Neuronal stem cell (in vitro differentiated cells): ENCODE measurements at regions not wholly inside any gene's neighbourhood (a gene's known extent, or its start where the extent isn't known, plus 50 kb on each side); places are given as distances from the start of the nearest gene placed in this dataset.

Source experiments
- DNase-seq: peaks from one replicate; pipeline ENCODE4 v3.0.0-alpha.2; 2013; ENCODE audit warnings: low spot score
- H2AFZ ChIP-seq: one replicate; pipeline ENCODE4 v1.6.1; 2013; ENCODE audit warnings: mild to moderate bottlenecking, low read length, inconsistent platforms
- H2AK5ac ChIP-seq: 2 replicates; pipeline ENCODE4 v1.6.1; 2013; ENCODE audit warnings: low read depth, mild to moderate bottlenecking, inconsistent platforms, low read length, moderate library complexity, mixed read lengths
- H2BK120ac ChIP-seq: 2 replicates; pipeline ENCODE4 v1.6.1; 2013; ENCODE audit warnings: low read depth, mild to moderate bottlenecking, inconsistent platforms, low read length, moderate library complexity, mixed read lengths
- H2BK12ac ChIP-seq: one replicate; pipeline ENCODE4 v1.6.1; 2013; ENCODE audit warnings: low read length, inconsistent platforms
- H2BK15ac ChIP-seq: 2 replicates; pipeline ENCODE4 v1.6.1; 2013; ENCODE audit warnings: mild to moderate bottlenecking, low read length, inconsistent platforms, mixed read lengths
- H2BK5ac ChIP-seq: one replicate; pipeline ENCODE4 v1.6.1; 2013; ENCODE audit warnings: inconsistent platforms, mild to moderate bottlenecking, low read length, moderate library complexity
- H3K14ac ChIP-seq: one replicate; pipeline ENCODE4 v1.6.1; 2013; ENCODE audit warnings: low read length, inconsistent platforms
- H3K18ac ChIP-seq: 2 replicates; pipeline ENCODE4 v1.6.1; 2013; ENCODE audit warnings: low read length, inconsistent platforms
- H3K23ac ChIP-seq: 2 replicates; pipeline ENCODE4 v1.6.1; 2013; ENCODE audit warnings: low read depth, mild to moderate bottlenecking, mixed read lengths, low read length, inconsistent platforms; ENCODE audit not compliant: poor library complexity
- H3K27ac ChIP-seq: replicated peaks from 3 replicates; pipeline ENCODE4 v1.5.1; 2013; ENCODE audit warnings: low read length, inconsistent platforms
- H3K27me3 ChIP-seq, 3 experiments: 2 replicates each; pipeline ENCODE4 v1.6.1; 2013; ENCODE audit warnings: low read length in 3 of 3, mild to moderate bottlenecking in 2 of 3, inconsistent platforms in 1 of 3, low read depth in 1 of 3, mixed read lengths in 1 of 3, moderate library complexity in 1 of 3; ENCODE audit not compliant: control insufficient read depth in 3 of 3, insufficient read depth in 3 of 3
- H3K36me3 ChIP-seq, 2 donors: replicated peaks in 1 of 2; 2 replicates each; pipeline ENCODE4 v1.6.1; 2013; ENCODE audit warnings: low read length in 2 of 2; ENCODE audit not compliant: control insufficient read depth in 2 of 2, insufficient read depth in 2 of 2
- H3K4ac ChIP-seq: 2 replicates; pipeline ENCODE4 v1.6.1; 2013; ENCODE audit warnings: inconsistent platforms, mild to moderate bottlenecking, low read length, moderate library complexity
- H3K4me1 ChIP-seq, 2 donors: 1 replicate in 1 of 2; 2 replicates in 1 of 2; pipeline ENCODE4 v1.6.1; 2013; ENCODE audit warnings: low read length in 2 of 2, low read depth in 1 of 2; ENCODE audit not compliant: control insufficient read depth in 2 of 2, insufficient read depth in 1 of 2
- H3K4me2 ChIP-seq: one replicate; pipeline ENCODE4 v1.6.1; 2013; ENCODE audit warnings: mild to moderate bottlenecking, low read length, inconsistent platforms; ENCODE audit not compliant: insufficient read depth, poor library complexity, severe bottlenecking
- H3K4me3 ChIP-seq, 2 donors: 2 replicates each; pipeline ENCODE4 v1.5.1; 2013; ENCODE audit warnings: low read length in 2 of 2, mild to moderate bottlenecking in 2 of 2, inconsistent platforms in 1 of 2, moderate library complexity in 1 of 2
- H3K79me1 ChIP-seq: one replicate; pipeline ENCODE4 v1.6.1; 2013; ENCODE audit warnings: low read depth, mild to moderate bottlenecking, inconsistent platforms, low read length, moderate library complexity
- H3K9ac ChIP-seq: one replicate; pipeline ENCODE4 v1.6.1; 2013; ENCODE audit warnings: mild to moderate bottlenecking, low read depth, low read length, inconsistent platforms; ENCODE audit not compliant: poor library complexity
- H3K9me3 ChIP-seq, 2 donors: replicated peaks in 1 of 2; 2 replicates each; pipeline versions ENCODE3 to v1.6.1; 2013; ENCODE audit warnings: low read length in 2 of 2, mild to moderate bottlenecking in 2 of 2, inconsistent platforms in 1 of 2, low read depth in 1 of 2, mixed read lengths in 1 of 2, moderate library complexity in 1 of 2; ENCODE audit not compliant: control insufficient read depth in 2 of 2, insufficient read depth in 1 of 2
- H4K8ac ChIP-seq: one replicate; pipeline ENCODE4 v1.6.1; 2013; ENCODE audit warnings: low read depth, mild to moderate bottlenecking, inconsistent platforms, low read length, moderate library complexity
- H4K91ac ChIP-seq: one replicate; pipeline ENCODE4 v1.6.1; 2013; ENCODE audit warnings: low read length, low read depth, mild to moderate bottlenecking, inconsistent platforms; ENCODE audit not compliant: poor library complexity
- WGBS, 2 donors: extraction: QIAGEN DNeasy Blood & Tissue Kit; methylation state at CpG; one replicate each; pipeline ENCODE4 v1.1.7; 2013; ENCODE audit warnings: missing lambda C conversion rate in 2 of 2, mixed read lengths in 1 of 2; ENCODE audit not compliant: insufficient read length in 2 of 2, insufficient replicate concordance in 1 of 2; ENCODE audit errors: extremely low coverage in 2 of 2; 5-methylcytosine and 5-hydroxymethylcytosine counted together

- H3K27me3 ChIP-seq: peaks cover 0 to 40% (median 0%) of the 10 kb centered on the region in 3 experiments
- no peak overlapping the region for H3K4ac ChIP-seq
- H3K79me1 ChIP-seq: no peaks in the 10 kb centered on the region
- no peak overlapping the region for H3K9ac ChIP-seq
- H3K14ac ChIP-seq: no peak overlapping the region
- H3K27ac ChIP-seq: no peak overlapping the region
- H2BK12ac ChIP-seq: no peak overlapping the region
- no peak overlapping the region for H4K91ac ChIP-seq
- H4K8ac ChIP-seq: no peak overlapping the region
- no peak overlapping the region for H3K4me3 ChIP-seq
- H3K18ac ChIP-seq: no peak overlapping the region
- no peak overlapping the region for H2BK15ac ChIP-seq
- no peak overlapping the region for H2AFZ ChIP-seq
- no peaks in the 10 kb centered on the region for H3K9me3 ChIP-seq
- peak overlapping the region; percentile 41 for H2AK5ac ChIP-seq
- H2BK5ac ChIP-seq: no peak overlapping the region
- no peaks in the 10 kb centered on the region for H3K36me3 ChIP-seq
- no CpG with 5 or more reads among the region's 5 CpGs for WGBS, 2 donors
- no peak overlapping the region for H3K23ac ChIP-seq
- DNase-seq: no peak
- no peak overlapping the region for H2BK120ac ChIP-seq
- no peak overlapping the region for H3K4me2 ChIP-seq
- H3K4me1 ChIP-seq: peaks cover 15% of the 10 kb centered on the region in 2 donors
These were observed 100.2 kb upstream of the CASZ1 start for GRCh38 chr1:10896673-10897072.

GRCh38 chr1:10897321-10897980 is 101.0 kb upstream of the CASZ1 start:
- Histone ChIP-seq H3K14ac (no peak overlapping the region), H3K79me1 (no peaks in the 10 kb centered on the region), H3K4me2 (no peak overlapping the region), H2AFZ (no peak overlapping the region), H2AK5ac (peak overlapping the region; percentile 98), H3K27me3 (peaks cover 0 to 47% (median 0%) of the 10 kb centered on the region in 3 experiments), H3K4me3 (no peak overlapping the region), H2BK15ac (peak overlapping the region; percentile 93), H3K9ac (peak overlapping the region; percentile 47), H4K8ac (no peak overlapping the region), H3K9me3 (no peaks in the 10 kb centered on the region), H2BK120ac (no peak overlapping the region), H3K18ac (no peak overlapping the region), H3K23ac (no peak overlapping the region), H2BK12ac (no peak overlapping the region), H3K27ac (no peak overlapping the region), H4K91ac (no peak overlapping the region), H3K4ac (no peak overlapping the region), H2BK5ac (peak overlapping the region; percentile 19), H3K36me3 (no peaks in the 10 kb centered on the region), H3K4me1 (peaks cover 19% of the 10 kb centered on the region in 2 donors)
- no CpG with 5 or more reads among the region's 13 CpGs for WGBS, 2 donors
- no peak for DNase-seq

GRCh38 chr1:10897981-10898728 is 101.7 kb upstream of the CASZ1 start:
- H3K4ac ChIP-seq: no peak overlapping the region
- H2AK5ac ChIP-seq: peak overlapping the region; percentile 98
- H4K8ac ChIP-seq: no peak overlapping the region
- no peak overlapping the region for H3K4me2 ChIP-seq
- H3K36me3 ChIP-seq: no peaks in the 10 kb centered on the region
- peaks cover 0 to 51% (median 0%) of the 10 kb centered on the region in 3 experiments for H3K27me3 ChIP-seq
- no peak overlapping the region for H3K14ac ChIP-seq
- no peaks in the 10 kb centered on the region for H3K9me3 ChIP-seq
- peak overlapping the region; percentile 35 for H3K23ac ChIP-seq
- peak overlapping the region; percentile 77 for H3K18ac ChIP-seq
- no peak overlapping the region for H2BK5ac ChIP-seq
- no peak overlapping the region for H4K91ac ChIP-seq
- H2BK12ac ChIP-seq: peak overlapping the region; percentile 63
- no peak overlapping the region for H2BK120ac ChIP-seq
- WGBS, 2 donors: no CpG with 5 or more reads among the region's 17 CpGs
- H2BK15ac ChIP-seq: peak overlapping the region; percentile 93
- H2AFZ ChIP-seq: no peak overlapping the region
- H3K4me3 ChIP-seq: no peak overlapping the region
- H3K27ac ChIP-seq: no peak overlapping the region
- DNase-seq: no peak
- no peaks in the 10 kb centered on the region for H3K79me1 ChIP-seq
- H3K4me1 ChIP-seq: peaks cover 19% of the 10 kb centered on the region in 2 donors
- peak overlapping the region; percentile 47 for H3K9ac ChIP-seq

GRCh38 chr1:10898921-10899320 is 102.5 kb upstream of the CASZ1 start:
- Histone ChIP-seq H3K9me3 (no peaks in the 10 kb centered on the region), H2BK120ac (no peak overlapping the region), H3K27ac (no peak overlapping the region), H3K4me3 (no peak overlapping the region), H3K4me2 (no peak overlapping the region), H2AFZ (no peak overlapping the region), H3K27me3 (peaks cover 0 to 56% (median 0%) of the 10 kb centered on the region in 3 experiments), H3K79me1 (no peaks in the 10 kb centered on the region), H2BK15ac (no peak overlapping the region), H2AK5ac (peak overlapping the region; percentile 98), H4K91ac (no peak overlapping the region), H3K14ac (no peak overlapping the region), H4K8ac (no peak overlapping the region), H3K23ac (peak overlapping the region; percentile 35), H3K36me3 (no peaks in the 10 kb centered on the region), H2BK12ac (no peak overlapping the region), H2BK5ac (no peak overlapping the region), H3K9ac (no peak overlapping the region), H3K4ac (no peak overlapping the region), H3K18ac (peak overlapping the region; percentile 19), H3K4me1 (peaks cover 19% of the 10 kb centered on the region in 2 donors)
- WGBS, 2 donors: no CpG with 5 or more reads among the region's 9 CpGs
- DNase-seq: no peak
